EL (cell line): ENCODE measurements at regions not wholly inside any gene's neighbourhood (a gene's known extent, or its start where the extent isn't known, plus 50 kb on each side); places are given as distances from the start of the nearest gene placed in this dataset.
"Not testable (repeated sequence)": the region's sequence is repeated elsewhere in the genome, so short reads cannot be mapped to it uniquely, and the experiment has no call there.

Source experiments
- DNase-seq: peaks from one replicate; pipeline ENCODE4 v3.0.0-alpha.2; 2016

DNA sequence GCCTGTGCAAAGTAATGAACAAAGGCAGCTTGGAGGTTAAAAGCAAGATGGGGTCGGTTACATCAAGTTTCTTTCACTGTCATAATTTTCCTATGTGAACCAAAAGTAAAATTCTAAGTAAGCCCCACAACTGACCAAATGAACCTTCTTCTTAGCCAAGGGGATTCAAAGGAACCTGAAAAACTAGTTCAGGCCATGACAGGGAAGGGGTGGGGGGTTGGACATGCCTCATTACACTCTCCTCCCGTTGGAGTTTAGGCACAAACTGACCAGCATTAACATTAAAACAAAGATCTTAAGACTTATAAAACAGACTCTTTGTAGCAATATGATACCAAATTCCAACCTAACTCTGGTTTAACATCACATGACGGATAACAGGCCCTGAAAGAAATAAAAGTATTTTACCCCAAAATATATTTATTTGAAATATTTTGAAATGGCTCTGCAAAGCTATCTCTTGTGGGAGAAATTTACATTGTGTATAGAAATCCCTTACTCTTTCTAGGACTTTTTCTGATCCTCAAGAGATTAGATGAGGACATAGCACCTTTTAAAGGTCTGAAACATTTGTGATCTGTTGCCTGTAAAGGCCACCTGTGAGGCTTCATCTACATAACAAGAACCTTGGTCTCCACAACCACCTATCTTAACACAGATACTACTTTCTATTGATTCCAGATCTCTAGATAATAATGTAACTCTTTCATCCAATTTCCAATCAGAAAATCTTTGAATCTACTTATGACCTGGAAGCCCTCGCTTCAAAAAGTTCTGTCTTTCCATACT is 1829.0 kb upstream of the MIR17HG start:
- no peak for DNase-seq

DNA sequence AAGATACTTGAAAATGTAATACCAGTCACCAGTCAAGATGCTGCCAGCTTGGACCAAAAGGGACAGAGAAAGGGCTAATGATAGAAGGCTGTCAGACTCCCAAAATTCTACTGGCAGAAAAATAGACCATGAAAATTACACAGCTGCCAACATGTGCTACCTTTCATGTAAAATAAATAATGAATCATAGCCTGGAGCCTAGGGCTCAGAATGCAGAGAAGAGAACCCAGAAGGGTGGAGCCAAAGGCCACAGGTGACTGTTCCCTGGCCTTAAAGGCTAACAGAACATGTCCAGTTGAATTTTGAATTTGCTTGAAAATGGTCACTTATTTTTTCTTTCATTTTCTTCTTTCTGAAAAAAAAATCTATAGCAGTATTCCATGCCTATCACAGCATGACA is 1827.0 kb upstream of the MIR17HG start:
- no peak for DNase-seq

GRCh38 chr13:89521672-89522071 is 1825.8 kb upstream of the MIR17HG start:
- DNase-seq: not testable (repeated sequence)

- no peak for DNase-seq
Measured at GRCh38 chr13:89541091-89542030, 1806.1 kb upstream of the MIR17HG start.

GRCh38 chr13:89550938-89551337 is 1796.5 kb upstream of the MIR17HG start:
- DNase-seq: no peak

- DNase-seq: no peak
Measured at GRCh38 chr13:89554801-89555200, 1792.7 kb upstream of the MIR17HG start.

DNA sequence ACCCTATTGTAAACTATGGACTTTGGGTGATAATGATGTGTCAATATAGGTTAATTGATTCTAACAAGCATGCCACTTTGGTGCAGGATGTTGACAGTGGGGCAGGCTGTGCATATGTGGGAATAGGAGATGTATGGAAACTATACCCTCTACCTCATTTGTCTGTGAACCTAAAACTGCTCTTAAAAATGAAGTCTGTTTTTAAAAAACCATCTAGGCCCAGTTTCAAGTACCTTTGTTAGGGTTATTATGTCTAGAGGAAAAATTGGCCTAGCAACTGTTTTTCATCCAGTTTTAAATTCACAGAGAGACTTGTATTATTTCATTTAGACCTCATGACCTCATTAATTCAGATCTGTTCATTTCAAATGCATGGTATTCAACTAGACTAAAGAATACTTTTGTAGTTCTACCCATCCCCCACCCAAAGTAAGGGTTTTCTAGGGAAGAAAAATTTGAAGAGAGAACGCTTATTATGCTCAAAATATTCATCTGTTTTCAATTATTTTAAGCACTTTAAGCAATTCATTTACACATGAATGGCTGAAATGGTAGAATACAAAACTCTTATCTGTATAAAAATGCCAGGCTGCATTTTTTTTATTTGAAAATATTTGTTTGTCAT is 1781.9 kb upstream of the MIR17HG start:
- no peak for DNase-seq

- no peak for DNase-seq
Measured at GRCh38 chr13:89567025-89567424, 1780.5 kb upstream of the MIR17HG start.

- DNase-seq: no peak
Measured at GRCh38 chr13:89568276-89568675, 1779.2 kb upstream of the MIR17HG start.

DNA sequence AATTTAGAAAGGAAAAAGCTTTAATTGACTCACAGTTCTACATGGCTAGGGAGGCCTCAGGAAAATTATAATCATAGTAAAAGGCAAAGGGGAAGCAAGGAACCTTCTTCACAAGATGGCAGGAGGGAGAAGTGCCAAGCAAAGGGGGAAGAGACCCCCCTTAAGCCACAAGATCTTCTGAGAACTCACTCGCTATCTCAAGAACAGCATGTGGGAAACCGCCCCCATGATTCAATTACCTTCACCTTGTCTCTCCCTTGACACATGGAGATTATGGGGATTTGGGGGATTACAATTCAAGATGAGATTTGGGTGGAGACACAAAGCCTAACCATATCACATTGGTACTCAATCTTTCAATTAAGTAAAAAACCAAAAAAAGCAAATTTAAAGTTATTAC is 1778.7 kb upstream of the MIR17HG start:
- no peak for DNase-seq

DNA sequence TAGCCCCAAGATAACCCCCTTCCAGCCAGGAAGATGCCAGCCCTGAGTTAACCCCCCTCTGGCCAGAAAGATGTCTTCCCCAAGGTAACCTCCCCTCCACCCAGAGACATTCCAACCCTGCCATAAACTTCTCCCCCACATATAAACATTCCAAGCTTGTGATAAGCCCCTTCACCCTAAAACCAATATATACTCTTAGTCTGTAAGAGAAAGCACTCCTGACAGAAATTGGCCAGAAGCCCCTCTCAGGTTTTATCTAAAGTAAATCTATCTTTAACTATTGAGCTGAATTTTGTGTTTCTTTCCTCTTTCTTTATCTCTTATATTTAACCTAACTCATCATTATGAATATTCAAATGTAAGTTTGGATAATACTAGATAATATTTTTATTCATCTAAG is 1775.8 kb upstream of the MIR17HG start:
- DNase-seq: no peak

DNA sequence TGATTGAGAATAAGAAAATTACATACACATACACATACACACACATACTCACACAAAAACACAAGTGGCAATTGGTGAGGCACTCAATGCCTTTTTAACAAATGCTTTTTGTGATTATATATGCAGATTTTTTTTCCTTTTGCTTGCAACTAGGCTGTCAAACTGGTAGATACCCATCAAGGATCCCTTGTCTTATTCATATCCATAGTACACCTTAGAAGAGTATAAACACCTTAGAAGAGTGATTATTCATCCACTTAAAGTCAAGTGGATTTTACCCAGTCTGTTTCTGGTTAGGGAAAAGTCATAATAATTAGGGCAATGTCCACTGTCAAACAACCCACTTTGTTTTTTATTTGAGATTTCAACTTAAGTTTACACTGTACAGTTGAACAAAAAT is 1773.4 kb upstream of the MIR17HG start:
- DNase-seq: no peak

GRCh38 chr13:89577301-89577700 is 1770.2 kb upstream of the MIR17HG start:
- no peak for DNase-seq

DNA sequence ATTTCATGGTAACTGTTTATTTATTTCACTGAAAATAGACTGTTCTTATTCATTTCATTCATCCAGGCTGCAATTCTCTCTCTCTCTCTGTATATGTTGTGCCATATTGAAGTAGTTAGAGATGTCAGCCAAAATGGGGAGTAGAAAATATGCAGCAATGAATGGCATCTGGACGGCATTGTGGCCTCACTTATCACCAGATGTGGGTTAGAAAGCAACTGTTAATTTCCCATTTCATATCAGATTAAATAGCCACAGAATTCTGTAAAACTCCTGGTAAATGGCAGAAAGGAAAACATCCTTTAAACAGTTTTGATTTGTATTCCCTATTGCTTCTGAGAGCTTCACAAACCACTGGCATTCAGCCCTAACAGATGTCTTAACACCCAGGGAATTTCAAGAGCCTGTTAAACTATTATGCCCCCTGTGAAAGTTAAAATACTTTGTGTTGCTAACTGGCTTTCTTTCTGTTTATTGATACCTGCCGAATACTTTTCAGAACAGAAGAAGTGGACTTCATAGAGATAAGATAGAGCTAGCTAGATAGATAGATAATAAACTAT is 1763.3 kb upstream of the MIR17HG start:
- no peak for DNase-seq

DNA sequence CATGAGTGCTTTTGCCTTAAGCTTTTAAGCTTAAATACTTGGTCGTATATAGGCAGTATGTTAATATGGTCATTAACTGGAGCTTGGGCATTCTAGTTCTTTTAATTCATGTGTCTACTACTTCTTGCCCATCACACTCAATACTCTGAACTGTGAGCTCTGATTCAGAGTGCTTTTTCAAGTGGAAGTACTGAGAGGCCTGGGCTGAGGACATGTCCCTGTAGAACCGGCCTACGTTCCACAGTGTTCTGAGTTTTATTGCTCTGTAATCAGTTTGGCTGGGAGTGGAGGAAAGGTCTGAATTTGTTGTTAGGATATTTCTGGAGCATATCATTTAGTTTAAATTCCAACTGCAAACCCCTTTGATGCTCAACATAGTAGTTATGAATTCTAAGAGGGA is 1744.8 kb upstream of the MIR17HG start:
- no peak for DNase-seq

GRCh38 chr13:89603187-89603586 is 1744.3 kb upstream of the MIR17HG start:
- no peak for DNase-seq

- no peak for DNase-seq
Measured at GRCh38 chr13:89609318-89609717, 1738.2 kb upstream of the MIR17HG start.

- no peak for DNase-seq
Measured at GRCh38 chr13:89610331-89610730, 1737.2 kb upstream of the MIR17HG start.

DNA sequence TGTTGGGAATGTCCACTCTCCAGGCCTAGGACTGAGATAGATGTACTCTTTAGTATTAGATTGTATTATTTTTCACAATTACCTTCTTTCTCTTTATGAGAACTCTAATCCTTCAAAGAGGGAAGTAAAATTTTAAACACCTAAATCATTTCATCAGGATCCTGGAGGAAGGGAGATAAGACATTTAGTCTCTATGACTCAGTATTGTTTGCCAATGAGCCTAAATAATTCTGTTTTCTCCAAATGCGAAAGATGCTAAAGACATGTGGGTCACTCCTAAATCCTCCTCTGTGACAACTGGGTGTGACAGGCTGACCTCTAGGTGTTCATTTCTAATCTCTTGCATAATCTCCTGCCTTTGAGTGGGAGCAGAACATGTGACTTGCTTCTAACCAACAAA is 1736.6 kb upstream of the MIR17HG start:
- DNase-seq: no peak

GRCh38 chr13:89627996-89628395 is 1719.5 kb upstream of the MIR17HG start:
- DNase-seq: no peak

DNA sequence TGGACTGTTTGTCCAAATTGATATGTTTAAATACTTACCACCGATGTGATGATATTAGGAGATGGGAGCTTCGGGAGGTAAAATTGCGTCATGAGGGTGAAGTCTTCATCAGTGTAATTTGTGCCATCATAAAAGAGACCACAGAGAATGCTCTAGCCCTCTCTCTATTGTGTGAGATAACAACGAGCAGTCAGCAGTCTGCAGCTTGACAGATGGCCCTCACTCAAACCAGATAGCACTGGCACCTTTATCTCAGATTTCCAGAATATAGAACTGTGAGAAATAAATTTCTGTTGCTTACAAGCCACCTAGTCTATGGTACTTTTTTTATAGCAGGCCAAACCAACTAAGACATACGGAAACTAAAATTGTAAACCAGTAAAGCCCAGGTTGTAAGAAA is 1718.9 kb upstream of the MIR17HG start:
- DNase-seq: no peak

DNA sequence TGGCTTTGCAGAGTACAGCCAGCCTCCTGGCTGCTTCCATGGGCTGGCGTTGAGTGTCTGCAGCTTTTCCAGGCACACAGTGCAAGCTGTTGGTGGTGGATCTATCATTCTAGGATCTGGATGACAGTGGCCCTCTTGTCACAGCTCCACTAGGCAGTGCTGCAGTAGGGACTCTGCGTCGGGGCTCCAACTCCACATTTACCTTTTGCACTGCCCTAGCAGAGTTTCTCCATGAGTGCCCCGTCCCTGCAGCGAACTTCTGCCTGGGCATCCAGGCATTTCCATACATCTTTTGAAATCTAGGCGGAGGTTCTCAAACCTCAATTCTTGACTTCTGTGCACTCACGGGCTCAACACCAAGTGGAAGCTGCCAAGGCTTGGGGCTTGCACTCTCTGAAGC is 1697.3 kb upstream of the MIR17HG start:
- no peak for DNase-seq

DNA sequence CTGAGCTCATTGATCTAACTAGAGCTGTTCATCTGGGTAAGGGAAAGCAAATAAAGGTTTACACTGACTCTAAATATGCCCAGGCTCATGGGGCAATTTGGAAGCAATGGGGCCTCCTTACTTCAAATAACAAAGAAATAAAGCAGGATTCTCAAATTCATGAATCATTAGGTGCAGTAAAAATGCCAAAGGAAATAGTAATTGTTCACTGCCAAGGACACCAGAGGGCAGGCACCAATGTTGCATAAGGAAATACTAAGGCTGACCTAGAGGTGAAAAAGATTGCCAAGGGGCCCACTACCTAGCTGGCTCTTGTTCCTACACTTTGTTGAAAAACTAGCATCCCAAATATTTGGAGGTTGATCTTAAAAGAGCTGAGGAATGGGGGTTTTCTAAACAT is 1686.7 kb upstream of the MIR17HG start:
- DNase-seq: no peak
